ENCODE measurements at regions not wholly inside any gene's neighbourhood (a gene's known extent, or its start where the extent isn't known, plus 50 kb on each side); places are given as distances from the start of the nearest gene placed in this dataset.

- no peaks in the 10 kb centered on the region for H3K36me3 ChIP-seq (replicated peaks; ENCODE audit: insufficient read depth, low read length)
- DNase-seq = no peak
- H3K4me3 ChIP-seq (ENCODE audit: low read length) = no peak overlapping the region
- H3K4me1 ChIP-seq (ENCODE audit: low read length) = no peaks in the 10 kb centered on the region
- no peaks in the 10 kb centered on the region for H3F3A ChIP-seq (ENCODE audit: insufficient read depth, low read length)
- H3K79me2 ChIP-seq (ENCODE audit: low read length) = no peaks in the 10 kb centered on the region
- no peaks in the 10 kb centered on the region for H3K9me2 ChIP-seq (replicated peaks; ENCODE audit: insufficient read depth, low read length)
- no peak overlapping the region for H3K27ac ChIP-seq (ENCODE audit: low read length)
- H3K9me3 ChIP-seq (replicated peaks; ENCODE audit: insufficient read depth, low read length) = no peaks in the 10 kb centered on the region
- no peak overlapping the region for H3K9ac ChIP-seq (ENCODE audit: low read length)
- H2AFZ ChIP-seq (ENCODE audit: low read length) = no peak overlapping the region
- H4K20me1 ChIP-seq (ENCODE audit: insufficient read depth, low read length) = no peaks in the 10 kb centered on the region
- no peak for TF ChIP-seq CTCF (IDR thresholded peaks at IDR 0.05; ENCODE audit: low read length)
- TF ChIP-seq EZH2 (optimal IDR thresholded peaks at IDR 0.05; ENCODE audit: low read depth, low read length) = no peak
- no peak for TF ChIP-seq EZH2phosphoT487 (IDR thresholded peaks at IDR 0.05; ENCODE audit: low read length)
- H3K27me3 ChIP-seq (replicated peaks; ENCODE audit: insufficient read depth, low read length) = no peaks in the 10 kb centered on the region
- no peak overlapping the region for H3K4me2 ChIP-seq (ENCODE audit: low read depth, low read length)
These were observed 253.8 kb downstream of the CRPPA start for GRCh38 chr7:16167526-16167925.

GRCh38 chr7:16144361-16144760 lies 277.0 kb downstream of the CRPPA start:
- no peaks in the 10 kb centered on the region for H3K36me3 ChIP-seq (replicated peaks; ENCODE audit: insufficient read depth, low read length)
- no peak overlapping the region for H3K4me2 ChIP-seq (ENCODE audit: low read depth, low read length)
- no peak overlapping the region for H3K27ac ChIP-seq (ENCODE audit: low read length)
- no peak overlapping the region for H3K4me3 ChIP-seq (ENCODE audit: low read length)
- no peak overlapping the region for H2AFZ ChIP-seq (ENCODE audit: low read length)
- H3K9ac ChIP-seq (ENCODE audit: low read length) = no peak overlapping the region
- H3K4me1 ChIP-seq (ENCODE audit: low read length) = no peaks in the 10 kb centered on the region
- no peaks in the 10 kb centered on the region for H4K20me1 ChIP-seq (ENCODE audit: insufficient read depth, low read length)
- no peak for DNase-seq
- H3K27me3 ChIP-seq (replicated peaks; ENCODE audit: insufficient read depth, low read length) = no peaks in the 10 kb centered on the region
- H3K79me2 ChIP-seq (ENCODE audit: low read length) = no peaks in the 10 kb centered on the region
- no peak for TF ChIP-seq EZH2phosphoT487 (IDR thresholded peaks at IDR 0.05; ENCODE audit: low read length)
- no peak for TF ChIP-seq EZH2 (optimal IDR thresholded peaks at IDR 0.05; ENCODE audit: low read depth, low read length)
- no peak for TF ChIP-seq CTCF (IDR thresholded peaks at IDR 0.05; ENCODE audit: low read length)
- no peaks in the 10 kb centered on the region for H3F3A ChIP-seq (ENCODE audit: insufficient read depth, low read length)
- no peaks in the 10 kb centered on the region for H3K9me2 ChIP-seq (replicated peaks; ENCODE audit: insufficient read depth, low read length)
- H3K9me3 ChIP-seq (replicated peaks; ENCODE audit: insufficient read depth, low read length) = no peaks in the 10 kb centered on the region

- Histone ChIP-seq H3K79me2 (ENCODE audit: low read length) (no peaks in the 10 kb centered on the region), H3K27me3 (replicated peaks; ENCODE audit: insufficient read depth, low read length) (no peaks in the 10 kb centered on the region), H3K9ac (ENCODE audit: low read length) (no peak overlapping the region), H2AFZ (ENCODE audit: low read length) (no peak overlapping the region), H3K9me3 (replicated peaks; ENCODE audit: insufficient read depth, low read length) (no peaks in the 10 kb centered on the region), H3K4me3 (ENCODE audit: low read length) (no peak overlapping the region), H3K36me3 (replicated peaks; ENCODE audit: insufficient read depth, low read length) (no peaks in the 10 kb centered on the region), H3K4me2 (ENCODE audit: low read depth, low read length) (no peak overlapping the region), H3K9me2 (replicated peaks; ENCODE audit: insufficient read depth, low read length) (no peaks in the 10 kb centered on the region), H3F3A (ENCODE audit: insufficient read depth, low read length) (no peaks in the 10 kb centered on the region), H4K20me1 (ENCODE audit: insufficient read depth, low read length) (no peaks in the 10 kb centered on the region), H3K4me1 (ENCODE audit: low read length) (no peaks in the 10 kb centered on the region), H3K27ac (ENCODE audit: low read length) (no peak overlapping the region)
- no peak for DNase-seq
- TF ChIP-seq EZH2 (optimal IDR thresholded peaks at IDR 0.05; ENCODE audit: low read depth, low read length) = no peak
- no peak for TF ChIP-seq EZH2phosphoT487 (IDR thresholded peaks at IDR 0.05; ENCODE audit: low read length)
- TF ChIP-seq CTCF (IDR thresholded peaks at IDR 0.05; ENCODE audit: low read length) = no peak
These were observed 283.4 kb downstream of the CRPPA start for GRCh38 chr7:16137944-16138343.

Measured in MM.1S (cell line).